Femur (tissue), 1 donor: ENCODE measurements at regions not wholly inside any gene's neighbourhood (a gene's known extent, or its start where the extent isn't known, plus 50 kb on each side); places are given as distances from the start of the nearest gene placed in this dataset.
"Not testable (repeated sequence)": the region's sequence is repeated elsewhere in the genome, so short reads cannot be mapped to it uniquely, and the experiment has no call there.

Experiments
- DNase-seq: peaks from one replicate; pipeline ENCODE4 v3.0.0-alpha.2; 2017

DNA sequence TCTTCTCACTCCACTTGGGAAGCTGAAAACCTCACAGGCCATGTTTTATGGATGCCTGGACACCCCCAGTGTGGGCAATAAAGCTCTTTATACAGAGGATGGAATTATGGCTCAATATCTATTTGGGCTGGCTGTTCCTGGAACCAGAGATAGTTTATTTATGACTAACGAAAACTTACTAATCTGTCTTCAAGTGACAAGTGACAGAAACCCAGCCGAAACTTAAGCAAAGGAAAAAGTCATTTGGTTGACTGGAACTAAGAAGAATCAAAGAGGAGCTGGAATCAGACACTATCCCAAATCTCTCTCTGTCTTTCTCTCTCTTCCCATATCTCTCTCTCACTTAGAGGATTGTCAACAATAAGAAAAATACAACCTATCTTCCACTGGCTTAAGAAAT, 78.3 kb upstream of the CDK6 start:
- DNase-seq: no peak

DNA sequence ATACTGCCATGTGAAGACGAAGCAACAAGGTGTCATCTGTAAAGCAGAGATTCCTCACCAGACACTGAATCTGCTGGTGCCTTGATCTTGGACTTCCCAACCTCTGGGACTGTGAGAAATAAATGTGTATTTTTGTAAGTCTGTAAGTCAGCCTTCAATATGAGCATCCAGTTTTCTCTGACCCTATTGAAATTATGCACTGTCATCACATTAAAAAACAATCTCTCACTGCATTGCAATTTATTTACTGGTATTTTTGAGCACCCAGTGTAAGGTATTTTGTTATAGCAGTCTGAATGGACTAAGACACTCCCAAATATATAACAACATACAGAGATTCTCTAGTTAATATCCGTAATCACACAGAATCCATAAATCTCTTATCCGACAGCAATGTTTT, 77.5 kb upstream of the CDK6 start:
- DNase-seq: no peak

DNA sequence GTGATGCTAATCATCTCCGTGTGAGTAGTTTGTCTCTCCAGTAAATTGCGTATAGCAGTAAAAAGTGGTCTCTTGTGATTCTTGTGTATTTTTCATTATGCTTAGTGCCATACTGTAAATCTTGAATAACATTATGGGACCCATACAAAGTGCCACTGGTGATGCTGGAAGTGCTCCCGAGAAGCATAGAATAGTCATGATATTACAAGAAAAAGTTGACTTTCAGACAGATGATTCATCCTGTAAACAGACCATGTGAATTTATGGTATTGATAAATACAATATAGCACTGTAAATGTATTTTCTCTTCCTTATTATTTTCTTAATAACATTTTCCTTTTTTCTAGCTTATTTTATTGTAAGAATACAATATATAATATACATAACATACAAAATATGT, 74.6 kb upstream of the CDK6 start:
- DNase-seq: no peak

DNA sequence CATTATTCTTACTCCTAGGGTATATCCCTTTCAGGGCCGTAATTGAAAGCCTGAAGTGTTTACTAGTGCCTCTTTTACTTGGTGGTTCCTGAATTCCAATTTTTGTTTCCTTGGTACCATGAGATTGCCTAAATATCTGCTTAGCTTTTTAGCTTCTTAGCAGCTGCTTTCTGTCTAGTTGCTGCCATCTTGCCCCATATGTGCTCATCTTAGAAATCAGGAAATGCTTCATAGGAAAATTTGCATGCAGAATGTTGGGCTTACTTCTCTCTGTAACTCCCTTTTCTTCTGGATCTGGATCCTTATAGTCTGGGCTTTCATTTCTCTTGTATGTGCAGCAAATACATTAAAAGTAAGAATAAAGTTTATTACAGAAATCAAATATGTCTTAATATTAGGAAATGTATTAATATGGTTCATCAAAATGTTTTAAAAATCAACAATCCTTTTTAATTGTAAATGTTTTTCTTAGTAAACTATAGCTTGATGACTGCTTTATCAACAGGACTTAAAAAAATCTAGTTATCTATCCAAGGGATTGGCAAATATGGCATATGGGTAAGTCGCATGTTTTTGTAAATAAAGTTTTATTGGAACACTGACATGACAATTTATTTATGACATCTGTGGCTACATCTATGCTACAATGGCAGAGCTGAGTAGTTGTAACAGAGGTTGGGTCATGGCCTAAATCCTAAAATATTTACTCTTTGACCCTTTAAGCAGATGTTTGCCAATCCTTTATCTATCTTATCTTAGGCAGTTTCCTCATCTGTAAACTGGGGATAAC, 73.5 kb upstream of the CDK6 start:
- DNase-seq: no peak

DNA sequence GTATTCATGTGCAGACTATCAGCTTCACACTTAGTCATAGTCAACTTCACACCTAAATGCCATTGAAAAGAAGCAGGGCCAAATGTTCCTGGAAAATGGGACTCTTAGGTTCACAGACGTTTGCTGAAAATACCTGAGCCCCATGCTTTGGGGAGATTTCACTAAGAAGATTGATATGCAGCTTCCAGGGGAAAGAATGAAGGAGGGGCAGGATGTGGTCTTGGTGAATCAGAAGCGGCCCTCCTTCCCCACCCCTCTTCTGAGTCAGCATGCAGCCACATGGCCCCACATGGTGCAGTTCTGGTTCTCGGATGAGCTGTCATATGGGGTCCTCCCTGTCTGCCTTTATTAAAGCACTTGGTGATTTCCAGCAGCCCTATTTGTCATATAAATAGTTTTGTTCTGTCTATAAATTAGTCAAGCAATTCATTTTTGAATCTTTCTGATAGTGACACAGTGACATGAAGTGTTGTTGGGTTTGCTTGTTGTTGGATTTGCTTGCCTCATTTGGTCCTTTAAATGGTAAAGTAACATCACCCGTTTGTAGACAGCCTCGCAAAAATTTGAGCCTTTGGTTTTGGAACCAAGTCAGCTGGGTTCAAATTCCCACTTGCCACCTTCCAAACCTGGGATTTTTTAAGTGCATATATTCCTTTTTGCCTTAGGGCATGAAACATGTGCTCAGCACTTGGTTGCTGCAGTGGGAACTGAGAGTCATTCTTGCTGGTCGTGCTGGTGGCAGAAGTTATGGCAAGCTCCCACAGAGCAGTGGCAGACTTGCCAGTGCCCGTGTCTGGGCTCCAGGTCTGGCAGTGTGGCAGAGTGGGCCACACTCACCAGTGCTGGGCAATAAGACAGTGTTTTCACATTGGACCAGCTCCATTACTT, 68.1 kb upstream of the CDK6 start:
- no peak for DNase-seq

DNA sequence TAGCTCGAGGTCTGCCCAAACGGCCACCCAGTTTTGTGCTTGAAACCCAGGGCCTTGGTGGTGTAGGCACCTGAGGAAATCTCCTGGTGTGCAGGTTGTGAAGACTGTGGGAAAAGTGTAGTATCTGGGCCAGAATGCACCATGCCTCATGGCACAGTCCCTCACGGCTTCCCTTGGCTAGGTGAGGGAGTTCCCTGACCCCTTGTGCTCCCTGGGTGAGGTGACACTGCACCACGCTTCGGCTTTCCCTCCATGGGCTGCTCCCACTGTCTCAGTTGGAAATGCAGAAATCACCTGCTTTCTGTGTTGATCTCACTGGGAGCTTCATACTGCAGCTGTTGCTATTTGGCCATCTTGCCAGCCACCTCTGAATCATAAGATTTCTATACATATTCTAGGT, 62.4 kb upstream of the CDK6 start:
- DNase-seq: no peak

DNA sequence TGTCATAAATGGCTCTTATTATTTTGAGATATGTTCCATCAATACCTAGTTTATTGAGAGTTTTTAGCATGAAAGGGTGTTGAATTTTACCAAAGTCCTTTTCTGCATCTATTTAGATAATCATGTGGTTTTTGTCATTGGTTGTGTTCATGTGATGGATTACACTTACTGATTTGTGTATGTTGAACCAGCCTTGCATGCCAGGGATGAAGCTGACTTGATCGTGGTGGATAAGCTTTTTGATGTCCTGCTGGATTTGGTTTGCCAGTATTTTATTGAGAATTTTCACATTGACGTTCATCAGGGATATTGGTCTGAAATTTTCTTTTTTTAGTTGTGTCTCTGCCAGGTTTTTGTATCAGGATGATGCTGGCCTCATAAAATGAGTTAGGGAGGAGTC, 58.5 kb upstream of the CDK6 start:
- DNase-seq: not testable (repeated sequence)

DNA sequence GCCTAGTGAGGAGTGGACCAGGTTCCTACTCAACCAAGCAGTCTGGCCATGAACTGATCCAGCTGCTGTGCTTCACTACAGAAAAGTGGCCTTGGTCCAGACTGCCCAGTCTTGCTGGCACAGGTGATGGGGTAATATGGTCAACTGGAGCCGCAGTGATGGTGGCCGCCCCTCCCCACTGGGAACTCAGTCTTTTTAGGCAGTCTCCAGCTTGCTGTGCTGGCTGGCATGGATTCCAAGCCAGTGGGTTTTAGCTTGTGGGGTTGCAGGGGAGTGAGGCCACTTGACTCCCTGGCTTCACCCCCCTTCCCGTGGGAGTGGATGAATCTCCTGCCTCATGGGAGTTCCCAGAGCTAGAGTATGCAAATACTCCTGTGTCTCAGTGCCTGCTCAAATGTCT, 52.7 kb upstream of the CDK6 start:
- DNase-seq: no peak
